Spleen (tissue), 7 donors: ENCODE measurements at regions not wholly inside any gene's neighbourhood (a gene's known extent, or its start where the extent isn't known, plus 50 kb on each side); places are given as distances from the start of the nearest gene placed in this dataset.

Experiments used
- CTCF ChIP-seq, 11 experiments: fragments of 200-600 bp in 7 of 11; fragments of 450-650 bp in 4 of 11; sonication (generic) in 4 of 11; IDR thresholded peaks in 8 of 11; conservative IDR thresholded peaks in 3 of 11; 1 replicate in 7 of 11; 2 replicates in 4 of 11; pipeline versions ENCODE4 v1.4.0 to v1.8.0; 2016 to 2021; ENCODE audit warnings: antibody characterized with exemption in 11 of 11, inconsistent platforms in 4 of 11, mild to moderate bottlenecking in 1 of 11
- POLR2A ChIP-seq, 3 donors: fragments of 450-650 bp; IDR thresholded peaks; one replicate each; pipeline ENCODE4 v1.5.1; 2017; ENCODE audit warnings: antibody characterized with exemption in 3 of 3, mild to moderate bottlenecking in 1 of 3
- POLR2AphosphoS5 ChIP-seq, 3 donors: sonication (generic); formaldehyde crosslinking; IDR thresholded peaks; one replicate each; pipeline ENCODE4 v1.5.1; 2017; ENCODE audit warnings: antibody characterized with exemption in 3 of 3
- donor health status: DM: no; HTN: no; CAD: no; lungs with moderate emphysema.
- donor health status: DM: no; HTN: no; CAD: no.
- donor health status: DM: no; HTN: no; CAD: no.

DNA sequence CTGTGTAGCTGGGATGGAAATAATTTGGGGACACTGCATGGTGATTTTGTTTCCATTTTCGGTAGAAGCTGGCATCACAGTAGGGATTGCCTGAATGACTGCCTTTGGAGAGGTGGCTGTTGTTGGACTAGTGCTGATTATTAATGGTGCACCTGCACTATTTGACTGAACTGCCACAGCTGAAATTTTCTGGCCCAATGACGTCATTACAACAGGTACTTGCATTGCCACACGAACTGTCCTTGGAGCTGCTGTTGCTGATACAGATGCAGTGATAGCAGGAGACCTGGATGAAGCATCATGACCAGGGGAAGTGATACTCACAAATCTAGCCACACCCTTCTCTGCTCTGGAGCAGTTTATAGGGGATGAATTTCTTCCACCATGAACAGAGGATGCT is 95.6 kb upstream of the FOXC1 start:
- no peak for TF ChIP-seq CTCF (IDR thresholded peaks at IDR 0.05 in 8 of 11, conservative IDR thresholded peaks at IDR 0.05 in 3 of 11)
- no peak for TF ChIP-seq POLR2A (IDR thresholded peaks at IDR 0.05)
- no peak for TF ChIP-seq POLR2AphosphoS5 (IDR thresholded peaks at IDR 0.05)
